DOHH2 (cell line): ENCODE measurements at regions not wholly inside any gene's neighbourhood (a gene's known extent, or its start where the extent isn't known, plus 50 kb on each side); places are given as distances from the start of the nearest gene placed in this dataset.
A peak's percentile ranks its signal among the peaks of the same experiment; 100 is the strongest.

Experiments used
- H3F3A ChIP-seq: fragments of 200-600 bp; sonication (generic), shearing (Covaris generic); 2 replicates; pipeline ENCODE4 v1.6.0; 2016; ENCODE audit warnings: antibody characterized with exemption, mild to moderate bottlenecking; ENCODE audit not compliant: control insufficient read depth, insufficient read depth
- H3K27ac ChIP-seq: fragments of 200-600 bp; sonication (generic); 2 replicates; pipeline ENCODE4 v1.5.1; 2014; ENCODE audit warnings: low read depth, mild to moderate bottlenecking, low read length, moderate library complexity
- H3K27me3 ChIP-seq: fragments of 200-600 bp; sonication (generic); 2 replicates; pipeline ENCODE4 v1.6.1; 2014; ENCODE audit warnings: mild to moderate bottlenecking, low read length, mixed read lengths; ENCODE audit not compliant: control insufficient read depth
- H3K36me3 ChIP-seq: fragments of 200-600 bp; sonication (generic); 2 replicates; pipeline ENCODE4 v1.6.1; 2014; ENCODE audit warnings: mild to moderate bottlenecking, low read length, moderate library complexity, mixed read lengths; ENCODE audit not compliant: control insufficient read depth
- H3K4me1 ChIP-seq: fragments of 200-600 bp; sonication (generic); 2 replicates; pipeline ENCODE4 v1.6.1; 2014; ENCODE audit warnings: mild to moderate bottlenecking, low read length, mixed read lengths; ENCODE audit not compliant: control insufficient read depth
- H3K4me2 ChIP-seq: fragments of 200-600 bp; sonication (generic); 2 replicates; pipeline ENCODE4 v1.6.0; 2014; ENCODE audit warnings: mild to moderate bottlenecking, low read length, moderate library complexity
- H3K4me3 ChIP-seq: fragments of 200-600 bp; sonication (generic); 2 replicates; pipeline ENCODE4 v1.5.1; 2014; ENCODE audit warnings: mild to moderate bottlenecking, low read length, mixed read lengths
- H3K79me2 ChIP-seq: fragments of 200-600 bp; sonication (generic); 2 replicates; pipeline ENCODE4 v1.6.1; 2014; ENCODE audit warnings: mild to moderate bottlenecking, low read length, mixed read lengths; ENCODE audit not compliant: control insufficient read depth
- H3K9me2 ChIP-seq: fragments of 200-600 bp; sonication (generic); replicated peaks from 2 replicates; pipeline ENCODE4 v1.6.1; 2014; ENCODE audit warnings: mild to moderate bottlenecking, low read length, mixed read lengths; ENCODE audit not compliant: control insufficient read depth
- H3K9me3 ChIP-seq: fragments of 200-600 bp; sonication (generic); 2 replicates; pipeline ENCODE4 v1.6.1; 2014; ENCODE audit warnings: antibody characterized with exemption, low read length, mixed read lengths; ENCODE audit not compliant: control insufficient read depth, insufficient read depth
- H4K20me1 ChIP-seq: fragments of 200-600 bp; sonication (generic); 2 replicates; pipeline ENCODE4 v1.6.0; 2014; ENCODE audit warnings: low read depth, mild to moderate bottlenecking, antibody characterized with exemption, low read length, moderate library complexity; ENCODE audit not compliant: control insufficient read depth, insufficient read depth
- EZH2phosphoT487 ChIP-seq: fragments of 200-600 bp; sonication (generic); IDR thresholded peaks from 2 replicates; pipeline ENCODE4 v1.6.1; 2017; ENCODE audit warnings: borderline replicate concordance, mild to moderate bottlenecking, antibody characterized with exemption, low read length, moderate library complexity, mixed read lengths
- TF ChIP-seq, protein P1 (sequence below): fragments of 200-600 bp; sonication (generic); IDR thresholded peaks from one replicate; pipeline ENCODE4 v1.5.1; 2014; ENCODE audit warnings: antibody characterized with exemption, mild to moderate bottlenecking, low read depth, low read length; ENCODE audit not compliant: poor library complexity, severe bottlenecking

DNA sequence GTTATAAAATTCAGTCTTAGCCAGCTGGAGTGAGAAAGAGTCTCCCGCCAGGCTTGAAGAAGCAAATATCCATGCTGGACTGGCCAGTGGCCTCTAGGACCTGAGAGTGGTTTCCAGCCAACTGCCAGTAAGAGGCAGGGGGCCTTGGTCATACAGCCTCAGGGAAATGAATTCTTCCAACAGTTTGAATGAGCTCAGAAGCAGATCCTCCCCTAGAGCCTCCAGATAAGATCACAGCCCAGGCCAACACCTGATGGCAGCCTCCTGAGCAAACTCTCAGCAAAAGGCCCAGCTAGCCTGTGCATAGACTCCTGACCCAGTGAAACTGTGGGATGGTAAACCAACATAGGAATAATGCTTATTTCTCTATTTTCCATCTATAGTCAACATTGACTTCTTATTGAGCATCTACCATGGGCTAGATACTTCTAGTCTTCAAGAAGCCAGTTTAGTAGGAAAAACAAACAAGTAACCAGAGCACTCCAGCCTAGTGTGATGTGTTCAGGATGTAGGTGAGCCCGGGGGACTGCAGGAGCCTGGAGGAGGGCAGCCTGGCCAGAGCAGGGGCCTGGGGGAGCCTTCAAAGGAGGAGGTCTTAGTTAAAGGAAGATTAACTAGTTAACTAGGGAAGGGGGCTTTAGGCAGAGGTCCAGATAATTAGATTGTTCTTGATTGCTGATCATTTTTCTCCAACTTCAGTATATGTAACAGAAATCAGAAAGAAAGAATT, 115.4 kb upstream of the ADO start:
- Histone ChIP-seq H3K27ac (peak overlapping the region; percentile 60), H3K4me2 (peak overlapping the region; percentile 75), H3K9me2 (no peaks in the 10 kb centered on the region), H3K9me3 (peaks cover 8% of the 10 kb centered on the region; the same call in 1 of the 2 replicates), H3K27me3 (no peaks in the 10 kb centered on the region), H3K4me1 (peaks cover 45% of the 10 kb centered on the region), H4K20me1 (no peaks in the 10 kb centered on the region), H3K4me3 (peak overlapping the region; percentile 54), H3K36me3 (no peaks in the 10 kb centered on the region), H3K79me2 (no peaks in the 10 kb centered on the region), H3F3A (peaks cover 4% of the 10 kb centered on the region; the same call in 1 of the 2 replicates)
- TF ChIP-seq, protein P1, sequence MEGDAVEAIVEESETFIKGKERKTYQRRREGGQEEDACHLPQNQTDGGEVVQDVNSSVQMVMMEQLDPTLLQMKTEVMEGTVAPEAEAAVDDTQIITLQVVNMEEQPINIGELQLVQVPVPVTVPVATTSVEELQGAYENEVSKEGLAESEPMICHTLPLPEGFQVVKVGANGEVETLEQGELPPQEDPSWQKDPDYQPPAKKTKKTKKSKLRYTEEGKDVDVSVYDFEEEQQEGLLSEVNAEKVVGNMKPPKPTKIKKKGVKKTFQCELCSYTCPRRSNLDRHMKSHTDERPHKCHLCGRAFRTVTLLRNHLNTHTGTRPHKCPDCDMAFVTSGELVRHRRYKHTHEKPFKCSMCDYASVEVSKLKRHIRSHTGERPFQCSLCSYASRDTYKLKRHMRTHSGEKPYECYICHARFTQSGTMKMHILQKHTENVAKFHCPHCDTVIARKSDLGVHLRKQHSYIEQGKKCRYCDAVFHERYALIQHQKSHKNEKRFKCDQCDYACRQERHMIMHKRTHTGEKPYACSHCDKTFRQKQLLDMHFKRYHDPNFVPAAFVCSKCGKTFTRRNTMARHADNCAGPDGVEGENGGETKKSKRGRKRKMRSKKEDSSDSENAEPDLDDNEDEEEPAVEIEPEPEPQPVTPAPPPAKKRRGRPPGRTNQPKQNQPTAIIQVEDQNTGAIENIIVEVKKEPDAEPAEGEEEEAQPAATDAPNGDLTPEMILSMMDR: no peak
- TF ChIP-seq EZH2phosphoT487: no peak

DNA sequence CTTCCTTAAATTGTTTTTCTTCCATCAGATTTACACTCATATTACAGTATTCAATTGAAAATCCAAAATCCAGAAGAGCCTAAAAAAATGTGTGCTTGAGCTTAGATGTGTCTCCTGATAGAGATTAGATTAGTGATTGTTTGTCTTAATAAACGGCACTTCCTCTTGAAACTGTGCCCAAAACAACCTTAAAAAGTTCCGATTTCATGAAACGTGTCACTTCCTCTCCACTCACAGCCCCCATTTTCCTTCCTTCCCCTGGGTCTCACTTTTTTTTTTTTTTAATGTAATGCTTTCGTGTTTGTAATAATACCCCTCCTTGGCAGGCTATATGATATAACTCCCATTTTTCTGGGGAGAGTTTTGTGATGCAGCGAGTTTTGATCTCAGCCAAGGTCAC, 114.8 kb upstream of the ADO start:
- Histone ChIP-seq H3K9me2 (no peaks in the 10 kb centered on the region), H3K4me2 (peak overlapping the region; percentile 75), H3K36me3 (no peaks in the 10 kb centered on the region), H3K4me3 (peak overlapping the region; percentile 54), H3F3A (peaks cover 4% of the 10 kb centered on the region; the same call in 1 of the 2 replicates), H3K27me3 (no peaks in the 10 kb centered on the region), H4K20me1 (no peaks in the 10 kb centered on the region), H3K4me1 (peaks cover 45% of the 10 kb centered on the region), H3K9me3 (peaks cover 8% of the 10 kb centered on the region; the same call in 1 of the 2 replicates), H3K79me2 (no peaks in the 10 kb centered on the region), H3K27ac (peak overlapping the region; percentile 60)
- TF ChIP-seq EZH2phosphoT487: no peak
- TF ChIP-seq, protein P1: no peak

DNA sequence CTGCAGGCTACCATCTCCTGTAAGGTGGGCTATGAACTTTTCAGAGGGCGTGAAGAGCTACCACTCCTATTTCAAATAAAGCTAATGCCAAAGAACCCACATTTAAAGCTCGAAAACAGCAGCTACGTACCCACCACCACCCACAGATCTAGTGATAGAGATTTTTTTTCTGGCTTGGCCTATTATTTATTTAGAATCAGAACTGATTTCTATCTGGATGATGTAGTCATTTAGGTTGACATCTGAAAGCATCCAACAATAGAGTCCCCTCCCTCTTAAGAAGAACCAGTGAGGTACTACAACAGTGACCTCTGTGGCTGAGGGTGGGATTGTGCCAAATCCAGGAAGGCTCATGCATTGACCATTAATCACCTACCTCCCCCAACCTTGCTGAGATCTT, 113.8 kb upstream of the ADO start:
- no peak overlapping the region for H3K27ac ChIP-seq

More for the DNA sequence above, 113.8 kb upstream of the ADO start:
- Histone ChIP-seq H3K27me3 (no peaks in the 10 kb centered on the region), H3K4me2 (peak overlapping the region; percentile 75), H3K9me2 (no peaks in the 10 kb centered on the region), H3K4me1 (peaks cover 45% of the 10 kb centered on the region), H4K20me1 (no peaks in the 10 kb centered on the region), H3K79me2 (no peaks in the 10 kb centered on the region), H3F3A (peaks cover 1% of the 10 kb centered on the region; the same call in 1 of the 2 replicates), H3K36me3 (no peaks in the 10 kb centered on the region), H3K9me3 (peaks cover 8% of the 10 kb centered on the region; the same call in 1 of the 2 replicates), H3K4me3 (no peak overlapping the region; the same call in 1 of the 2 replicates)
- TF ChIP-seq, protein P1: peak; percentile 56
- no peak for TF ChIP-seq EZH2phosphoT487
